ENCODE measurements at regions not wholly inside any gene's neighbourhood (a gene's known extent, or its start where the extent isn't known, plus 50 kb on each side); places are given as distances from the start of the nearest gene placed in this dataset.

DNA sequence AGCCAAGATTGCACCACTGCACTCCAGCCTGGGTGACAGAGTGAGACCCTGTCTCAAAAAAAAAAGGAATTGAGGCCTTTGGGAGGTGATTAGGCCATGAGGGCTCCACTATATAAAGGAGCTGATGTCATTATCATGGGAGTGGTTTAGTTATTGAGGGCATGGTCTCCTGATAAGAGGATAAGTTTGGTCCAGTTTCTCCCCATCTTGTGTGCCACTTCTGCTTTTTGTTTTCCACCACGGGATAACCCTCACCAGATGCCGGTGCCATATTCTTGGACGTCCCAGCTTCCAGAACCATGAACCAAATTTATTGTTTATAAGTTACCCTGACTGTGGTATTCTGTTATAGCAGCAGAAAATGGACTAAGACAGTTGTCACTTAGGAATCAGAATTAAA lies 125.8 kb downstream of the C1D start:
- Mint-ChIP-seq H3K27me3 (peaks cover 3% of the 10 kb centered on the region), H3K27ac (no peak overlapping the region), H3K9me3 (no peaks in the 10 kb centered on the region), H3K36me3 (ENCODE audit: low read depth) (no peaks in the 10 kb centered on the region), H3K4me3 (no peak overlapping the region), H3K4me1 (no peaks in the 10 kb centered on the region)
- DNase-seq, result no peak
- ATAC-seq, result no peak

DNA sequence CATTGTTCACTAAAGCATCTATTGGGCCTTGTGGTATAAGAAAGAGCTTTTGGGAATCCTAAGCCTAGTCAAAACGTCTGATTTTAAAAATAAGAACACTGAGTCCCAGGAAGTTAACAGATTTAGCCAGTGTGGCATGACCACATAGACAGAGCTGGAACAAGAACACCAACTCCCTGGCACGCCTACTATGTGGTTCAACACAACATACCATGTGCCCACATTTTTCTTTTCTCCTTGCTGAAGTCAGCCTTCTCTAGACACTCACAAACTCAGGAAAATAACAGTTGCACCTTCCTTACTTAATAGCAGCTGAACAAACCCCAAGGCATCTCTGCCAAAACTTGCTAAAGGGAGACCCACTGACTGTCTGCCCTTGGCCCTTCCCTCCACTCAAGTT lies 124.8 kb downstream of the C1D start:
- Mint-ChIP-seq H3K36me3 (ENCODE audit: low read depth) (no peaks in the 10 kb centered on the region), H3K4me1 (no peaks in the 10 kb centered on the region), H3K9me3 (peaks cover 8% of the 10 kb centered on the region), H3K4me3 (no peak overlapping the region), H3K27ac (no peak overlapping the region), H3K27me3 (peaks cover 8% of the 10 kb centered on the region)
- DNase-seq (no peak), ATAC-seq (no peak)

DNA sequence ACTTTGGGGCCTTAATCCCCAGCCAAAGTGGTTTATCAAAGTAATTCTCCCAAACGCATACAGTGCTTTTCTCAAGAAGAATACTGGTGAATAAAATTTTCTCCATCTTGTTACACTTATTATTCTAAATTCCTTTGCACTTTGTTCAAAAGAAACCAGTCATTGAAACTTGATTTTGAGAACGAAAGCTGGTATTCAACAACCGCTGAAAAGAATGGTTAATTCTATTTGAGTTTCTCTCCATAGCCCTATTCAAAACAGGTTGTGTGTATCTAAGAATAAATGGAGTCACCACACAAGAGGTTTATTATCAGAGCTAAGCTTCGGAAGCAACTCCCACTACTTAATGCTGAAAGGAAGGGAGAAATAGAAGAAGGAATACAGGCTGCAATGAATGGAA lies 117.7 kb downstream of the C1D start:
- H3K27me3 Mint-ChIP-seq, result peaks cover 11% of the 10 kb centered on the region
- peaks cover 14% of the 10 kb centered on the region for H3K9me3 Mint-ChIP-seq
- no peaks in the 10 kb centered on the region for H3K36me3 Mint-ChIP-seq (ENCODE audit: low read depth)
- H3K4me3 Mint-ChIP-seq, result no peak overlapping the region
- no peak overlapping the region for H3K27ac Mint-ChIP-seq
- ATAC-seq (no peak), DNase-seq (no peak)
- H3K4me1 Mint-ChIP-seq, result peaks cover 5% of the 10 kb centered on the region

DNA sequence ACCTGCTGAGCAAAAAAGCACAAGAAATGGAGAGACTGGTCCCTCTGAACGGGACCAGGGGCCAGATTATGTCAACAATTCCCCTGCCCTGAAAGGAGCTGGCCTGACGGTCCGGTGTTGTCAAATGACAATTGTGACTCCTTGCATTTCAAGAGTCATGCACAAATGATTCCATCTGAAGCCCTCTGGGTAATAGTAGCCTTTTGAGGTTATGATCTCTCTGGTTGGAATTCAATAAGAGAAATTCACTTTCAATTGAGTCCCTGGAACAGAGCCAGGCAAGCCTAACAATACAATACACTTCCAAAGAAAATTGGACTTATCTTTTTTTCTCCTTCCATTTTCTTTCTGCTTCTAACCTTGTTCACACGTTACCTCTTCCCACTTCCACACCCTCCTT lies 116.9 kb downstream of the C1D start:
- ATAC-seq (no peak), DNase-seq (no peak)
- Mint-ChIP-seq H3K27ac (no peak overlapping the region), H3K27me3 (peaks cover 15% of the 10 kb centered on the region), H3K36me3 (ENCODE audit: low read depth) (no peaks in the 10 kb centered on the region), H3K4me3 (no peak overlapping the region), H3K9me3 (peaks cover 14% of the 10 kb centered on the region), H3K4me1 (peaks cover 5% of the 10 kb centered on the region)

DNA sequence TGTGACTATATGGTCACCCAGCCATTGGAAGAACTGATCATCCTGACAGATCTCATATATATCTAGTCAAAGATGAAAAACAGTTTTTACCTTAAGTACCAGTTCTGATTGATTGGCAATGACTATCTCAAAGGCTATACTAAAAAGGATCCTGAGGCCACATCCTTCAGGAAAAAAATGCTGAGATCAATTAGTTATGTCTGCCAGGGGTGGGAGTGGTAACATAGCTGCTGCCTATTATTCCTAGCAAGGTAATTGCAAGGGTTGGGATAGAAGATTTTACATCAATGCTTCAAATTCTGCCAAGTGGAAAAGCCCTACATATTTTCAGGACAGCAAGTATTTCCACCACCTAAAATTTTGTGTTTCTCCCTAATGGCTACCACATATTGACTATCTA lies 114.7 kb downstream of the C1D start:
- H3K9me3 Mint-ChIP-seq, result peaks cover 5% of the 10 kb centered on the region
- H3K4me1 Mint-ChIP-seq, result peaks cover 5% of the 10 kb centered on the region
- no peak overlapping the region for H3K27ac Mint-ChIP-seq
- no peaks in the 10 kb centered on the region for H3K36me3 Mint-ChIP-seq (ENCODE audit: low read depth)
- DNase-seq, result no peak
- ATAC-seq, result no peak
- peaks cover 12% of the 10 kb centered on the region for H3K27me3 Mint-ChIP-seq
- no peak overlapping the region for H3K4me3 Mint-ChIP-seq

DNA sequence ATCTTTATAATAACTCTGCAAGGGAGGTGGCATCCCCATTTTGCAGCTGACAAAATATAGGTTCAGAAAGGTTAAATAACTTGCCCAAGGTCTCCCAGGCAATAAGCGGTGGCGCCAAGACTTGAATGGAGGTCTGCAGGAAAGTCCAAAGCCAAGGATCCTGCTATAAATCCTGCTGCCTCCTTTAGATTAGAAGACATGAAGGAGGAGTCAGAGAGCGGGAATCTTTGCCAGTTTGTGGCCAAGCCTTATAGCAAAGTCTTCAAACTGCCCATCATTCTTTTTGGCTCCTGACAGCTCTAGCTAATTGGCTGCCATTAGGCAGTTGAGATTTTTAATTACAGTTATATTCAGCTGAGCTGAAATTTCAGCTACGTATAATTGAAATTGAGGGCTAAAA lies 114.3 kb downstream of the C1D start:
- no peak overlapping the region for H3K27ac Mint-ChIP-seq
- H3K9me3 Mint-ChIP-seq, result peaks cover under 1% of the 10 kb centered on the region
- peaks cover 12% of the 10 kb centered on the region for H3K27me3 Mint-ChIP-seq
- no peak overlapping the region for H3K4me3 Mint-ChIP-seq
- H3K4me1 Mint-ChIP-seq, result peaks cover 5% of the 10 kb centered on the region
- no peaks in the 10 kb centered on the region for H3K36me3 Mint-ChIP-seq (ENCODE audit: low read depth)
- no peak for ATAC-seq
- no peak for DNase-seq

DNA sequence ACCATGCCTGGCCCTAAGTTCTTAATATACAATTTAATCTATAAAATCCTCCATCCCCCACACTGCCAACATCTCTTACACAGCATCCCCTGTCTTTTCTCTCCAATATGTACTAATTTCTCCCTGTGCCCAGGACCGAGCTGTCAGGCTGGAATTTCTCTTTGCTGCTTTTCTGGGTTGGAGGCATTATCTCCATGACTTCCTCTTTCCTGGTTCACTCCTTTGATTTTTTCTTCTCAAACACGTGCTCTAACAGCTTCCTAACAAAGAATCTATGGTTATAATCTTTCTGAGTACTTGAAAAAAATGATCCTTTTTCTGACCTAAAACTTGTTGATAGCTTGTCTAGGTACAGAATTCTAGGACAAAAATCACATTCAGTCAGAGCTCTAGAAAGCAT lies 112.8 kb downstream of the C1D start:
- Mint-ChIP-seq H3K9me3 (no peaks in the 10 kb centered on the region), H3K4me3 (no peak overlapping the region), H3K27ac (no peak overlapping the region)

DNA sequence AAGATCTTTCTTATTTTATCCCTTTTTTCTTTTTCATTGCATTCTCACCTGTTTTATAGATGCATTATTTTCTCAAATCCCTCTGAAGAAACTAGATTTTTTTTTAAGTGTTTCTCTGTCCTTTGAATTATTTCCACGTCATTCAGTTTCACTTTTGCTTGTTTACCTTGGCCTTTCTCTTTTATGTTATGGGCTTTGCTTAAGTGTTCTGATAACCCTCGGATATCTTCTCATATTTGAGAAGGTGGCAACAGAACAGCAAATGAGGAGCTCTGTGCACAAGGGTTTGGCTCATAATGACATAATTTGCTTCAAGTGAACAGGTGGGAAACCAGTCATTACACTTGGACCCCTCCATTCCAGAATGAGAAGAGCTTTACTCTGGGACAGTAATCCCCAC lies 111.9 kb downstream of the C1D start:
- Mint-ChIP-seq H3K9me3 (no peaks in the 10 kb centered on the region), H3K4me1 (peaks cover 5% of the 10 kb centered on the region), H3K27ac (no peak overlapping the region), H3K36me3 (ENCODE audit: low read depth) (no peaks in the 10 kb centered on the region), H3K27me3 (peaks cover 10% of the 10 kb centered on the region), H3K4me3 (no peak overlapping the region)
- ATAC-seq (no peak), DNase-seq (no peak)

More for the DNA sequence above, 112.8 kb downstream of the C1D start:
- DNase-seq (no peak), ATAC-seq (no peak)
- H3K36me3 Mint-ChIP-seq (ENCODE audit: low read depth), result no peaks in the 10 kb centered on the region
- peaks cover 10% of the 10 kb centered on the region for H3K27me3 Mint-ChIP-seq
- H3K4me1 Mint-ChIP-seq, result peaks cover 5% of the 10 kb centered on the region

DNA sequence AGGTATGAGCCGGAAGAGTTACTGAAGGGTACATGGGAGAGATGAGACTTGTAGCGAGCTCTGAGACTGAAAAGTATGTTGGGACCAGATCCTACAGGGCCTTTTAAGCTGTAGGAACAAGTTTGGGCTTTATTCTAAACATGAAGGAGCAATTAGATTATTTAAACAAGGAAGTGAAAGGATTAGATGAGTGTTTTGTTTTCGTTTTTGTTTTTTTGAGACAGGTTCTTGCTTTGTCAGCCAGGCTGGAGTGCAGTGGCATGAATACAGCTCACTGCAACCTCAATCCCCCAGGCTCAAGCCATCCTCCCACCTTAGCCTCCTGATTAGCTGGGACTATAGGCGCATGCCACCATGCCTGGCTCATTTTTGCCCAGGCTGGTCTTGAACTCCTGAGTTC lies 110.7 kb downstream of the C1D start:
- H3K4me1 Mint-ChIP-seq, result no peaks in the 10 kb centered on the region
- H3K27ac Mint-ChIP-seq, result no peak overlapping the region
- no peak for ATAC-seq
- peaks cover 10% of the 10 kb centered on the region for H3K27me3 Mint-ChIP-seq
- no peak overlapping the region for H3K4me3 Mint-ChIP-seq
- no peaks in the 10 kb centered on the region for H3K9me3 Mint-ChIP-seq
- no peaks in the 10 kb centered on the region for H3K36me3 Mint-ChIP-seq (ENCODE audit: low read depth)
- DNase-seq, result no peak

DNA sequence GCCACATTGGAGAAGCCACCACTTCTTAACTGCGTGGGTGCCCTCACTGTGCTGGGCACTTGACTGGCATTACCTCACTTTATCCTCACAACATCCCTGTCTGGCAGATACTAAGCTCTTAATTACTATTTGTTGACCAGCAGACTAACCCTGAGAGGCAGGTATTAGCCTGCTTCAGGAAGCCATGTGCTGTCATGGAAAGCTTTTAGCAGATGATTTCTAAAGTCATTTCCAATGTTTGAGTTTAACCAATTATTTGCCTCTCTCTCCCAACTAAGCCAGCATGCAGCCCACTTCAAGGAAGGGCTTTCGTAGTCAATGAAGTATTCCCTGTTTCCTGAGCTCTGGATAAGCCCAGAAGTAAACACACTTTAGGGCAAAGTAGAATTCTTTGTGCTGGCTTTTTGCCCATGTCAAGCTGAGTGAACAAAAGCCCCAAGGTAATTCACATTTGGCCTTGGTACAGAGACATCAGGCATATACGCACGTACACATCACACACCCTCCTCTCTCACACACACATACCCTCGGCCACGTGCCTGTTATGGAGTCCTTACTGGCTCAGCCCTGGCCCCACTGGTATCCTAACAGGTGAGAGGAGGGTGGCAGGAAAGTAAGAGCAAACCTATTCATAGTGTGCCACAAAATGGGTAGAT lies 108.6 kb downstream of the C1D start:
- no peaks in the 10 kb centered on the region for H3K4me1 Mint-ChIP-seq
- no peak overlapping the region for H3K27ac Mint-ChIP-seq
- DNase-seq, result no peak
- H3K9me3 Mint-ChIP-seq, result no peaks in the 10 kb centered on the region
- ATAC-seq, result no peak
- no peaks in the 10 kb centered on the region for H3K36me3 Mint-ChIP-seq (ENCODE audit: low read depth)
- H3K27me3 Mint-ChIP-seq, result peaks cover 10% of the 10 kb centered on the region
- no peak overlapping the region for H3K4me3 Mint-ChIP-seq

DNA sequence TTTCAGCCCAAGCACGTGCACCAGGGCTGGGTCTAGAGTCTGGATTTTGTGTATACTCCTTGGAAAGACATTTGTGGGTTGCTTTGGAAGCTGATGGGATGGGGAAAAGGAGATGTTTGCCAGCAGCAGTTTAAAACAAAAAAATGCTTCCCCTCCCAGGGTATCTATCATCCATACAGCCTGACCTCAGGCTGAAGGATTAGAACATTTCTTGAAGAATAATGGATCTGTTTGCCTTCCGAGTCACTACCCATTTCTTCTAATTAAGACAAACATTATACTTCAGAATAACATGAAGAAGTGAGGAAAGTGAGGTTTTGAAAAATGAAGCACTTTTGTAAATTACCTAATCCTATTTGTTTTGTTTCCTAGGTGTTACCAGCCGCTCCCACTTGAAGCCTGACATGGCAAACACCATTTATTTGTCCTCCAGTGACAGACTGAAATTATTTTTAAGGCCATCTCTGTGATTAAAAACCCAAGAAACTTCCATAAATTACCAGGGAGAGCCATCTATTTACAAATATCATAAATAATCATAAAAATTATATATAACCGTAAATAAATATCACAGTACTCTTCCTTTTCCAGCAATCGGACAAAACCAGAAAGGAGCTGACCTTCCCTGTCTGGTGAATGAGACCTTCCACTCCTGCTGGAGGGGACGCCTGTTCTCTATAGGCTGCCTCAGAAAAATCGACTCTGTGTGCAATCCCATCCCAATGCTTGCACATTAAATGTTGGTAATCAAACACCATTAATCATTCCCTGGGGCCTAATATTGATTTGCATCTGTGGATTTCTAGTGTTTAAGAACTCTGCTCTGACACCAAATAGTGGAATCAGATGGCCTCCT lies 106.8 kb downstream of the C1D start:
- ATAC-seq (no peak), DNase-seq (no peak)
- Mint-ChIP-seq H3K36me3 (ENCODE audit: low read depth) (no peaks in the 10 kb centered on the region), H3K4me1 (no peaks in the 10 kb centered on the region), H3K27me3 (peaks cover 3% of the 10 kb centered on the region), H3K9me3 (no peaks in the 10 kb centered on the region), H3K4me3 (no peak overlapping the region), H3K27ac (no peak overlapping the region)

DNA sequence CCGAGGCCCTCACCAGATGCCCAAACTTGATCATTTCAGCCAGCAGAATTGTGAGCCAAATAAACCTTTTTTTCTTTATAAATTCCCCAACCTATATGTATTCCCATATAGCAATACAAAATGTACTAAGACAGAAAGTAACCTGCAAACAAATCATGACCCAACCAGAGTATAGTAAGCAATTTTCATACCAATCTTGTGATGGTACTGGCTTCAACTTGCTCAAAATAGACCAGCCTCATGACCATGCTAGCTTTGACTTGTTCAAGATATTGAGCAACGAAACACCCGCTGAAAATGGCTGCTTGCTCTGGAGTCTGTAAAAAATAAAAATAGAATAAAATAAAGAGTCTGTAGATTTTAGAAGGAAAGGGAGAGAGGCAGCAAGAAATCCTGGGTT lies 97.6 kb downstream of the C1D start:
- Mint-ChIP-seq H3K9me3 (no peaks in the 10 kb centered on the region), H3K4me3 (no peak overlapping the region), H3K27me3 (peaks cover 6% of the 10 kb centered on the region), H3K4me1 (no peaks in the 10 kb centered on the region), H3K36me3 (ENCODE audit: low read depth) (no peaks in the 10 kb centered on the region), H3K27ac (no peak overlapping the region)
- ATAC-seq, result no peak
- no peak for DNase-seq

DNA sequence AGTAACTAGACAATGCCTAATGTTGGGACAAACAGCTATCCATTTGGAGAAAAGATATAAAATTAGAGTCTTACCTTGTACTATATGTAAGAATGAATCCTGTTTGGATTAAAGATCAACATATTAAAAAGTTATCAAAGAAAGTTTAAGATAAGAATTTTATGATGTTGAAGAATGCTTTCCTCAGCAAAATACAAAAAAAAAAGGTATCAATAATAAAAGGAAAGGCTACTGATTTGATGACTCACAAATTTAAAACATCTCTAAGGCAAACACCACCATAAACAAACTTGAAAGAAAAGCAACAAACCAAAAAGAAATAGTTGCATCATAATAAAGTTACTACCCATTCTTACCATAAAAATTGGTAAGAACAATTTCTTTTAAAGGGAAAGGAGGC lies 92.7 kb downstream of the C1D start:
- Mint-ChIP-seq H3K27me3 (peaks cover 3% of the 10 kb centered on the region), H3K27ac (no peak overlapping the region), H3K4me3 (no peak overlapping the region), H3K36me3 (ENCODE audit: low read depth) (no peaks in the 10 kb centered on the region), H3K9me3 (no peaks in the 10 kb centered on the region), H3K4me1 (no peaks in the 10 kb centered on the region)
- DNase-seq (no peak), ATAC-seq (no peak)

DNA sequence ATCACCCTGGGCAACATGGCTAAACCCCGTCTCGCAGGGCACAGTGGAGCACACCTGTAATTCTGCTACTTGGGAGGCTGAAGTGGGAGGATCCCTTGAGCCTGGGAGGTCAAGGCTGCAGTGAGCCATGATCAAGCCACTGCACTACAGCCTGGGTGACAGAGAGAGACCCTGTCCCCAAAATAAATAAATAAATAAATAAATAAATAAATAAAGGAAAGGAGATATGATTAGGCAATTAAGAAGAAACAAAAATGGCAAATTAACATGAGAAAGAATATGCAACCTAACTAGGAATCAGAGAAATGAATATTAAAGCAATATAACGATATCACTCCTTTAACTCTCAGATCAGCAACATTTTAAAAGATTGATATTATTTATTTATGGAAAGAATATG lies 92.3 kb downstream of the C1D start:
- H3K4me1 Mint-ChIP-seq, result no peaks in the 10 kb centered on the region
- no peaks in the 10 kb centered on the region for H3K9me3 Mint-ChIP-seq
- ATAC-seq (no peak), DNase-seq (no peak)
- no peak overlapping the region for H3K27ac Mint-ChIP-seq
- H3K27me3 Mint-ChIP-seq, result peaks cover 3% of the 10 kb centered on the region
- no peak overlapping the region for H3K4me3 Mint-ChIP-seq
- no peaks in the 10 kb centered on the region for H3K36me3 Mint-ChIP-seq (ENCODE audit: low read depth)

DNA sequence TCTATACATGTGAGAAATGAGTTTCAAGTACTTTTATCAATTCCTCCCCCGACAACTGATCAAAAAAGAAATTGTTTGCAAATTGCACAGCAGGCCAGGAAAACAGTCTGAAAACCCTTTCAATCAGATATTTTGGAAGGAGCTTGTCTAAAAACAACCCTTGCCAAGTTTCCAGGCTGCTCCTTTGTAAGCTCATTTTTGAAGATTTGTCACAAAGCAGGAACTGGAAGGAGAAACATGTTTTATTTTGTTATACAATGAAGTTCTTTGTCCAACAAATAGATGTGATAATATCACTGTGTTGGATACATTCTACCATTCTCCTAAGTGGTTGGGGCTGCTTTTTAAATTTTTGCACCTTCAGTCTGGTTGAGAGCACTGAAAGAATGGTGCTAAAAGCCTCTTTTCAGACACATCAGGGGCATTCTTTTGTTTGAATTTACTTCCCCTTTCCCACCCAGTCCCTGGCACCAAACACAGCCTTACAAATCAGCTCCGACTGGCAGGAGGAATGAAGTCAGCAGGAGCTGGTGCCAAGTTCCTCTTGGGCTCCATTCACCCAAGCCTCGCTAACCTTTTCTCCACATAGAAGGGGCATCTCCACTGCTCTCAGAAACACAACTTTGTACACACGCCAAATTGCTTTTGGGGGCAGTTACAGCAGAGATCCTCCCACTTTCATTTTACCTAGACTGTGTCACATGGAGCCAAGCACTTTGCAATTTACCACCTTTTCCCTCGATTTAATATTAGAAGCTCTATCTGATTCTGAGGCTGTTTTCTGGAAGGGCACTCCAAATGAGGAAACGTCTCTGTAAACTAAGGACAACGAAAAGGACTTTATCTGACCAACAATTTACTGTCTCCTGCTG lies 88.0 kb downstream of the C1D start:
- Mint-ChIP-seq H3K27me3 (peaks cover 3% of the 10 kb centered on the region), H3K4me1 (no peaks in the 10 kb centered on the region), H3K27ac (no peak overlapping the region), H3K36me3 (ENCODE audit: low read depth) (no peaks in the 10 kb centered on the region), H3K9me3 (no peaks in the 10 kb centered on the region), H3K4me3 (no peak overlapping the region)
- DNase-seq (no peak), ATAC-seq (no peak)

All from activated naive CD8-positive, alpha-beta T cell treated with anti-CD3 and anti-CD28 coated beads, Interleukin-2, amount 50 U/mL, for 24 hours (primary cell).